Tibial nerve (tissue), 4 donors: ENCODE measurements at regions not wholly inside any gene's neighbourhood (a gene's known extent, or its start where the extent isn't known, plus 50 kb on each side); places are given as distances from the start of the nearest gene placed in this dataset.

ENCODE experiments used
- DNase-seq, 2 donors: peaks; one replicate each; pipeline ENCODE4 v3.0.0-alpha.2; 2019; ENCODE audit warnings: low spot score in 2 of 2
- H3K27ac ChIP-seq, 4 donors: fragments of 200-600 bp; sonication (generic) in 3 of 4; one replicate each; pipeline ENCODE4 v1.5.1; 2017 to 2019; ENCODE audit warnings: mild to moderate bottlenecking in 1 of 4
- H3K27me3 ChIP-seq, 2 donors: fragments of 200-600 bp; sonication (generic) in 1 of 2; one replicate each; pipeline versions ENCODE4 v1.5.1 to v1.6.0; 2017 to 2019
- H3K36me3 ChIP-seq, 3 donors: fragments of 200-600 bp; sonication (generic); one replicate each; pipeline ENCODE4 v1.5.1; 2018 to 2019
- H3K4me1 ChIP-seq, 4 donors: fragments of 200-600 bp; sonication (generic) in 3 of 4; one replicate each; pipeline ENCODE4 v1.5.1; 2017 to 2019
- H3K4me3 ChIP-seq, 4 donors: fragments of 200-600 bp; sonication (generic) in 3 of 4; one replicate each; pipeline ENCODE4 v1.5.1; 2017 to 2019; ENCODE audit warnings: mild to moderate bottlenecking in 1 of 4, moderate library complexity in 1 of 4
- H3K9me3 ChIP-seq, 4 donors: fragments of 200-600 bp; sonication (generic) in 3 of 4; one replicate each; pipeline ENCODE4 v1.5.1; 2017 to 2019
- EP300 ChIP-seq, 2 donors: sonication (generic); formaldehyde crosslinking; IDR thresholded peaks; one replicate each; pipeline ENCODE4 v1.6.1; 2017; ENCODE audit warnings: antibody characterized with exemption in 2 of 2, mild to moderate bottlenecking in 1 of 2
- POLR2A ChIP-seq, 2 donors: fragments of 450-650 bp; IDR thresholded peaks; one replicate each; pipeline ENCODE4 v1.6.1; 2017; ENCODE audit warnings: antibody characterized with exemption in 2 of 2, mild to moderate bottlenecking in 2 of 2, moderate library complexity in 2 of 2
- WGBS, 2 donors: methylation state at CpG; one replicate each; pipeline ENCODE4 v1.1.5; 2018; 5-methylcytosine and 5-hydroxymethylcytosine counted together
- TF ChIP-seq, protein P1 (sequence below), 5 experiments: fragments of 200-600 bp in 3 of 5; fragments of 450-650 bp in 2 of 5; sonication (generic) in 3 of 5; IDR thresholded peaks; one replicate each; pipeline ENCODE4 v1.5.1; 2016 to 2019; ENCODE audit warnings: antibody characterized with exemption in 5 of 5, mild to moderate bottlenecking in 3 of 5, moderate library complexity in 2 of 5

DNA sequence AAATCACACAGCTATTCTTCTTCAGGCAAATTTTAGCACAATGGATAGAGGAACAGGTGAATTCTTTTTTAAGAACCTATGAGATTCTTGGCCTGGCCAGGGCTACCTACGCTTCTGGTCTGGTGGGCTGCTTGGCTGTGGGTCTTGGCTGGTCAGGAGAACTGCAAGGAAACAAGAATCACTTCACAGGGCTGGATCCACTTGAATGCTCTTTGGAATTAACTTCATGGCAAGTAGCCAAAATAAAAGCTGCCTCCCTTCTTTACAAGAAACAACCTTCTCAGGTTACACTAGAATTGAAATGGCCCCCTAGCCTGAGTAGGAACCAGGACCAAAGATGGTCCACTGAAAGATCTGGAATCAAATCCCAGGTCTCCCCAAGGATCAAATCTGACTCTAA lies 519.1 kb downstream of the IQCM start:
- peaks cover 0 to 4% (median 0%) of the 10 kb centered on the region in 4 donors for H3K4me1 ChIP-seq
- H3K27me3 ChIP-seq = no peaks in the 10 kb centered on the region
- TF ChIP-seq POLR2A (IDR thresholded peaks at IDR 0.05) (no peak), EP300 (IDR thresholded peaks at IDR 0.05) (no peak)
- TF ChIP-seq, protein P1, sequence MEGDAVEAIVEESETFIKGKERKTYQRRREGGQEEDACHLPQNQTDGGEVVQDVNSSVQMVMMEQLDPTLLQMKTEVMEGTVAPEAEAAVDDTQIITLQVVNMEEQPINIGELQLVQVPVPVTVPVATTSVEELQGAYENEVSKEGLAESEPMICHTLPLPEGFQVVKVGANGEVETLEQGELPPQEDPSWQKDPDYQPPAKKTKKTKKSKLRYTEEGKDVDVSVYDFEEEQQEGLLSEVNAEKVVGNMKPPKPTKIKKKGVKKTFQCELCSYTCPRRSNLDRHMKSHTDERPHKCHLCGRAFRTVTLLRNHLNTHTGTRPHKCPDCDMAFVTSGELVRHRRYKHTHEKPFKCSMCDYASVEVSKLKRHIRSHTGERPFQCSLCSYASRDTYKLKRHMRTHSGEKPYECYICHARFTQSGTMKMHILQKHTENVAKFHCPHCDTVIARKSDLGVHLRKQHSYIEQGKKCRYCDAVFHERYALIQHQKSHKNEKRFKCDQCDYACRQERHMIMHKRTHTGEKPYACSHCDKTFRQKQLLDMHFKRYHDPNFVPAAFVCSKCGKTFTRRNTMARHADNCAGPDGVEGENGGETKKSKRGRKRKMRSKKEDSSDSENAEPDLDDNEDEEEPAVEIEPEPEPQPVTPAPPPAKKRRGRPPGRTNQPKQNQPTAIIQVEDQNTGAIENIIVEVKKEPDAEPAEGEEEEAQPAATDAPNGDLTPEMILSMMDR (IDR thresholded peaks at IDR 0.05) = no peak
- H3K27ac ChIP-seq = no peak overlapping the region
- no peaks in the 10 kb centered on the region for H3K36me3 ChIP-seq
- no peaks in the 10 kb centered on the region for H3K9me3 ChIP-seq
- WGBS, 2 donors = 71 to 93% methylated on average over 1 of the region's 1 CpG
- DNase-seq = no peak
- no peak overlapping the region for H3K4me3 ChIP-seq

DNA sequence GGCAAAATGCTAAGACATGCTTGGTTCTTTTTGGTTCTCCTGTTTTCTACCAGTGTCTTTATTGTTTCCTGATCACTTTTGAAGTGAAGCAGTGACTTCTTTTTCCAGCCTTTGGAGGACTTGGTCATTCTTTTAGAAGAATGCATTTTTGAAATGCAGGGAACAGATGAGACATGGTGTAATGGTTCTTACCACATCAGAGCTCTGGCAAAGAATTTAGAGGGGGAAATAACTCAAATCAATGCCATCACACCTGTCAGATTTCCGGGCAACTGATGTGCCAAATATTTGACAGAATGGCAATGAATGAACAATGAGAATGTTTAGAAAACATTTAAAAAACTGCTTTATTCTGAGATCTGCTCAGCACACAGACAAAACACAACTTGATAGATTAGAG lies 519.6 kb downstream of the IQCM start:
- Histone ChIP-seq H3K27me3 (no peaks in the 10 kb centered on the region), H3K27ac (no peak overlapping the region), H3K4me3 (no peak overlapping the region), H3K9me3 (no peaks in the 10 kb centered on the region), H3K4me1 (peaks cover 0 to 4% (median 0%) of the 10 kb centered on the region in 4 donors), H3K36me3 (no peaks in the 10 kb centered on the region)
- no peak for TF ChIP-seq EP300 (IDR thresholded peaks at IDR 0.05)
- TF ChIP-seq, protein P1 (IDR thresholded peaks at IDR 0.05) = no peak
- TF ChIP-seq POLR2A (IDR thresholded peaks at IDR 0.05) = no peak
- no peak for DNase-seq
- 69 to 81% methylated on average over 1 of the region's 1 CpG for WGBS, 2 donors

DNA sequence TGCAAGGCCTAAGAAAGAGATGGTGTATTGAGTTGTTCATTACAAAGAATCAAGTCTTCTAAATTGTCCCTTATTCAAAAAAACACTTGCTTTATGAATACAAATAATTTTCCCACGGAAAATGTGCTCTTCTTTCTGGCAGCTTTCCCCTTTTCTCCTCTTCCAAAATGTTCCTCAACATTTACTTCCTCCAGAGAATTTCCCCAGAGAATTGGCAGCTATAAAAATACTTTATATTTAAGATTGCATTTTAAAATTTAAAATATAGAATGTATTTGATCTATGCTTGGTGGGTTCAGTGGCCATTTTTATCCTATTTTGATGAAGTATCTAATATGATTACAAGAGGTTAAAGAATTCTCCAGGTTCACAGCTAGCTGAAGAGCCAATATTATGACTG lies 521.0 kb downstream of the IQCM start:
- TF ChIP-seq, protein P1 (IDR thresholded peaks at IDR 0.05) = no peak
- TF ChIP-seq POLR2A (IDR thresholded peaks at IDR 0.05) (no peak), EP300 (IDR thresholded peaks at IDR 0.05) (no peak)
- no peak for DNase-seq
- peaks cover 0 to 4% (median 0%) of the 10 kb centered on the region in 4 donors for H3K4me1 ChIP-seq
- H3K4me3 ChIP-seq = no peak overlapping the region
- no peaks in the 10 kb centered on the region for H3K9me3 ChIP-seq
- H3K27me3 ChIP-seq = no peaks in the 10 kb centered on the region
- 33 to 44% methylated on average over 1 of the region's 1 CpG for WGBS, 2 donors
- H3K27ac ChIP-seq = no peak overlapping the region
- no peaks in the 10 kb centered on the region for H3K36me3 ChIP-seq

DNA sequence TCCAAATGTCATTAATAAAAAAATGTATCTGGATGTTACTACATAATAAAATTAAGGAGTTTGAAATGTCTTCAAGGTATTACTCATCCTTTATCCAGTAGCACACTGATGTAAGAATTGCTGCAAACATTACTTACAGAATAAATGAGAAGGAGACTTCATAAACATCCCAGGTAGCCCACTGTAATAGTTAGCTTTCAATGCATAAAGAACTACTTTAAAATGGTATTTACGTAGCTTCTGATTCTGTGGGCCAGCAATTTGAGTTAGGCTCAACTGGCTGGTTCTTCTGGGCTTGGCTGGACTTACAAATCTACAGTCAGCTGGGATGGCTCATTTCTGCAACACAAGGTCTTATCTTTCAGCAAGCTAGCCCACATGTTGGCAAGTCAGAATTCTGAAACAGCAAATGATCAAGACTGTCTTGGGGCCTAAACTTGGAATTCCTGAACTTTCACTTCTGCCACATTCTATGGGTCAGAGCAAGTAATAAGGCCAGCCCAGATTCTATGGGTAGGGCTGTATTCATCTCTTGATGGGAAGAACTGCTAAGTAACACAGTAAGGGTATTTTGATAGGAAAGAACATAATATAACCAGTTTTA lies 522.5 kb downstream of the IQCM start:
- no peak overlapping the region for H3K27ac ChIP-seq
- peaks cover 0 to 7% (median 2%) of the 10 kb centered on the region in 4 donors for H3K9me3 ChIP-seq
- TF ChIP-seq EP300 (IDR thresholded peaks at IDR 0.05) (no peak), POLR2A (IDR thresholded peaks at IDR 0.05) (no peak)
- TF ChIP-seq, protein P1 (IDR thresholded peaks at IDR 0.05) = no peak
- H3K4me1 ChIP-seq = peaks cover 0 to 4% (median 0%) of the 10 kb centered on the region in 4 donors
- DNase-seq = no peak
- WGBS, 2 donors = 63 to 79% methylated on average over 1 of the region's 1 CpG
- H3K4me3 ChIP-seq = no peak overlapping the region
- no peaks in the 10 kb centered on the region for H3K36me3 ChIP-seq
- H3K27me3 ChIP-seq = no peaks in the 10 kb centered on the region

DNA sequence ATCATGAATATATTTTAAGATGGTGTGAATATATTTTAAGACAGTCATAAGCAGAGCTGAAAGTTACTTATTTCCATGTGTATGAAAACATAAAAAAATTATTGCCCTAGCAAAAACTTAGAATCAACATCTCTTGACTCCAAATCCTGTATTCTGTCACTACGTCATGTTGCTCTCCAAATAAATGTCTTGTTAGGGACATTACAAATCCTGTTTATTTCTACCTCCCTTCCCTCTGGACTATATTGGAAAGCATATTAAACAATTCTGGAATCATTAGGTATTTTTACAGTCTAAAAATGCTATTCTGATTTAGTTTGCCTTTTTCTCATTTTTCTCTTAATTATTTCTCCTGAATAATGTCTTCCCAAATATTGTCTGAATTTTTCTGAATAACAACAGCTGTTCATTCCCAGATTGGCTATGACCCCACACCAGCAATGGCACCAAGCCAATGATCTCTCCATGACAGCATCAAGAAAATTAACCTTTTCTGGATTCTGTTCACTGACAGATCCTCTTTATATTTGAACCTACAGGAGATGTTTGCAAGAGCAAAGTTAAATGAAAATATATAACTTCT lies 523.1 kb downstream of the IQCM start:
- Histone ChIP-seq H3K27me3 (no peaks in the 10 kb centered on the region), H3K36me3 (no peaks in the 10 kb centered on the region), H3K9me3 (peaks cover 0 to 7% (median 2%) of the 10 kb centered on the region in 4 donors), H3K4me3 (no peak overlapping the region), H3K27ac (no peak overlapping the region), H3K4me1 (peaks cover 0 to 4% (median 0%) of the 10 kb centered on the region in 4 donors)
- DNase-seq = no peak
- TF ChIP-seq POLR2A (IDR thresholded peaks at IDR 0.05) (no peak), EP300 (IDR thresholded peaks at IDR 0.05) (no peak)
- TF ChIP-seq, protein P1 (IDR thresholded peaks at IDR 0.05) = no peak
- 51 to 57% methylated on average over 1 of the region's 1 CpG for WGBS, 2 donors
